DOHH2 (cell line): ENCODE measurements at regions not wholly inside any gene's neighbourhood (a gene's known extent, or its start where the extent isn't known, plus 50 kb on each side); places are given as distances from the start of the nearest gene placed in this dataset.

ENCODE experiments used
- H3F3A ChIP-seq: fragments of 200-600 bp; sonication (generic), shearing (Covaris generic); 2 replicates; pipeline ENCODE4 v1.6.0; 2016; ENCODE audit warnings: antibody characterized with exemption, mild to moderate bottlenecking; ENCODE audit not compliant: control insufficient read depth, insufficient read depth
- H3K27ac ChIP-seq: fragments of 200-600 bp; sonication (generic); 2 replicates; pipeline ENCODE4 v1.5.1; 2014; ENCODE audit warnings: low read depth, mild to moderate bottlenecking, low read length, moderate library complexity
- H3K27me3 ChIP-seq: fragments of 200-600 bp; sonication (generic); 2 replicates; pipeline ENCODE4 v1.6.1; 2014; ENCODE audit warnings: mild to moderate bottlenecking, low read length, mixed read lengths; ENCODE audit not compliant: control insufficient read depth
- H3K36me3 ChIP-seq: fragments of 200-600 bp; sonication (generic); 2 replicates; pipeline ENCODE4 v1.6.1; 2014; ENCODE audit warnings: mild to moderate bottlenecking, low read length, moderate library complexity, mixed read lengths; ENCODE audit not compliant: control insufficient read depth
- H3K4me1 ChIP-seq: fragments of 200-600 bp; sonication (generic); 2 replicates; pipeline ENCODE4 v1.6.1; 2014; ENCODE audit warnings: mild to moderate bottlenecking, low read length, mixed read lengths; ENCODE audit not compliant: control insufficient read depth
- H3K4me2 ChIP-seq: fragments of 200-600 bp; sonication (generic); 2 replicates; pipeline ENCODE4 v1.6.0; 2014; ENCODE audit warnings: mild to moderate bottlenecking, low read length, moderate library complexity
- H3K4me3 ChIP-seq: fragments of 200-600 bp; sonication (generic); 2 replicates; pipeline ENCODE4 v1.5.1; 2014; ENCODE audit warnings: mild to moderate bottlenecking, low read length, mixed read lengths
- H3K79me2 ChIP-seq: fragments of 200-600 bp; sonication (generic); 2 replicates; pipeline ENCODE4 v1.6.1; 2014; ENCODE audit warnings: mild to moderate bottlenecking, low read length, mixed read lengths; ENCODE audit not compliant: control insufficient read depth
- H3K9me2 ChIP-seq: fragments of 200-600 bp; sonication (generic); replicated peaks from 2 replicates; pipeline ENCODE4 v1.6.1; 2014; ENCODE audit warnings: mild to moderate bottlenecking, low read length, mixed read lengths; ENCODE audit not compliant: control insufficient read depth
- H3K9me3 ChIP-seq: fragments of 200-600 bp; sonication (generic); 2 replicates; pipeline ENCODE4 v1.6.1; 2014; ENCODE audit warnings: antibody characterized with exemption, low read length, mixed read lengths; ENCODE audit not compliant: control insufficient read depth, insufficient read depth
- H4K20me1 ChIP-seq: fragments of 200-600 bp; sonication (generic); 2 replicates; pipeline ENCODE4 v1.6.0; 2014; ENCODE audit warnings: low read depth, mild to moderate bottlenecking, antibody characterized with exemption, low read length, moderate library complexity; ENCODE audit not compliant: control insufficient read depth, insufficient read depth
- EZH2phosphoT487 ChIP-seq: fragments of 200-600 bp; sonication (generic); IDR thresholded peaks from 2 replicates; pipeline ENCODE4 v1.6.1; 2017; ENCODE audit warnings: borderline replicate concordance, mild to moderate bottlenecking, antibody characterized with exemption, low read length, moderate library complexity, mixed read lengths
- TF ChIP-seq, protein P1 (sequence below): fragments of 200-600 bp; sonication (generic); IDR thresholded peaks from one replicate; pipeline ENCODE4 v1.5.1; 2014; ENCODE audit warnings: antibody characterized with exemption, mild to moderate bottlenecking, low read depth, low read length; ENCODE audit not compliant: poor library complexity, severe bottlenecking

DNA sequence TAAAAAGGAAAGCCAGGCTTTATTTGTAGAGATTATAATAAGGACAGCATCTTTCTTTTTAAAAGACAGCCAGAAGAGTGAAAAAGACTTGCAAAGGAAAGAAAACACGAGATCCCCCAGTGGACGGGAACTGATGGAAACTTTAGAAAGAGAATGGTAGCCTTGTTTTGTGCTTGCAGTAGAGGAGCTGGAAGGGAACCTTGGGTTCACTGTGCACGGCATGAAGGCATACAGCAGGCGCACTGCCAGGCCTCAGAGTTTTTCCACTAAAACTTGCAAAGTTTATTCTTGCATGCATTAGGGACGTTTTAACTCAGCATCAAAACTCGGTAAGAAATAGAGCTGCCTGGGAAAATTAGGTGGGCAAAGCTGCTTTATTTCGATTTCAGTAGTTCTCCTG is 248.6 kb downstream of the IRX1 start:
- H4K20me1 ChIP-seq: no peaks in the 10 kb centered on the region
- H3K79me2 ChIP-seq: no peaks in the 10 kb centered on the region
- H3K4me3 ChIP-seq: no peak overlapping the region
- no peaks in the 10 kb centered on the region for H3K27me3 ChIP-seq
- no peaks in the 10 kb centered on the region for H3F3A ChIP-seq
- H3K9me2 ChIP-seq: no peaks in the 10 kb centered on the region
- H3K9me3 ChIP-seq: peaks cover 4% of the 10 kb centered on the region; the same call in 1 of the 2 replicates
- no peak overlapping the region for H3K27ac ChIP-seq
- H3K4me1 ChIP-seq: no peaks in the 10 kb centered on the region
- no peaks in the 10 kb centered on the region for H3K36me3 ChIP-seq
- no peak for TF ChIP-seq EZH2phosphoT487
- TF ChIP-seq, protein P1, sequence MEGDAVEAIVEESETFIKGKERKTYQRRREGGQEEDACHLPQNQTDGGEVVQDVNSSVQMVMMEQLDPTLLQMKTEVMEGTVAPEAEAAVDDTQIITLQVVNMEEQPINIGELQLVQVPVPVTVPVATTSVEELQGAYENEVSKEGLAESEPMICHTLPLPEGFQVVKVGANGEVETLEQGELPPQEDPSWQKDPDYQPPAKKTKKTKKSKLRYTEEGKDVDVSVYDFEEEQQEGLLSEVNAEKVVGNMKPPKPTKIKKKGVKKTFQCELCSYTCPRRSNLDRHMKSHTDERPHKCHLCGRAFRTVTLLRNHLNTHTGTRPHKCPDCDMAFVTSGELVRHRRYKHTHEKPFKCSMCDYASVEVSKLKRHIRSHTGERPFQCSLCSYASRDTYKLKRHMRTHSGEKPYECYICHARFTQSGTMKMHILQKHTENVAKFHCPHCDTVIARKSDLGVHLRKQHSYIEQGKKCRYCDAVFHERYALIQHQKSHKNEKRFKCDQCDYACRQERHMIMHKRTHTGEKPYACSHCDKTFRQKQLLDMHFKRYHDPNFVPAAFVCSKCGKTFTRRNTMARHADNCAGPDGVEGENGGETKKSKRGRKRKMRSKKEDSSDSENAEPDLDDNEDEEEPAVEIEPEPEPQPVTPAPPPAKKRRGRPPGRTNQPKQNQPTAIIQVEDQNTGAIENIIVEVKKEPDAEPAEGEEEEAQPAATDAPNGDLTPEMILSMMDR: no peak
- no peak overlapping the region for H3K4me2 ChIP-seq

DNA sequence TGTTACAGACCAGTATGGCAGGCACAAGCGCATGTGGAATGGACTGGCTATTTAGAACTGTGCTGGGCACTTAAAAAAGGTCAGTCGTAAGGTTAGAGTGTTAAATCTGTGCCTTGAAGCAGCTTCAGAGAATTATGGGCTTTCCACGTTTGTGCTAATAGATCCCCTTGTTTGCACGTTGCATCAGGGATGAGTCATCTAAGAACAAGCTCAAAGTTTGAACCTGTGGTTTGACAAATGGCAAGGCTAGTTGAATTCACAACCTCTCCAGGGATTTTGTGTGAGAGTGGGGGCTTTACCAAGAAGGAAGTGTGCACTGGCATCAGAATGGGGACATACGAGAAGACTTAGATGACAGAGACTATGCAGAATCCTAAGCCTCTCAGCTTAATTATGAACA is 249.6 kb downstream of the IRX1 start:
- Histone ChIP-seq H3K9me2 (no peaks in the 10 kb centered on the region), H3K4me3 (no peak overlapping the region), H3K4me2 (no peak overlapping the region)

DNA sequence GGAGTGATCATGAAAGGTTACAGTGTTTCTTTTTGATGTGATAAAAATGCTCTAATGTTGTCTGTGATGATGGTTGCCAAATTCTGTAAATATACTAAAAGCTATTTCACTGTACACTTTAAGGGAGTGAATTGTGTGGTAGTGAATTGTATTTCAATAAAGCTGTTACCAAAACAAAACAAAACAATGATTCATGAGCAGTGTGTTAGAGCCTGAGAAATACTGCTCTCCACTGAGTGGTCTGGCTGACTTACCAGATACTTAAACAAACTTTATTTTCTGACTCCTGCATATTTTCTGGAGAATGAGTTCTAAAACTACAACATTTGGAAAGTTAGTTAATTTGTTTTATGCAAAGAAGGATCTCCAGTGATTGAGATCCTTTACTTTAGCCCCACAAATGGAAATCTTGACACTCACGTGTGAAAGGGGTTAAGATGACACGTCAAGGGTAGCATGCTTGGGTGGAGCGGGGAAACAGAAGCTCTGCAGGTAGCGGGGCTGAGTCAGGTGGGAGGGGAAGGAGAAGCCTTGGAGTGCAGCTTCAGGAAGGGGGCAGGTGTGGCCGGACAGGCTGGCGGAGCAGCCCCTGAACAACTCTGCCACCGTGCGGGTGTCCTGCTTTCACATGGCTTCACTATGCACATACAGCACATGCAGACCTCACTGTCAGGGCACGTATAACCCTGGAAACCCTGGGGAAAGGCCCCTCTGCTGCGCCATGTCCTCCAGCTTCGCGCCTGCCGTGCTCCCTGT is 256.7 kb downstream of the IRX1 start:
- H3F3A ChIP-seq: no peaks in the 10 kb centered on the region

More for the DNA sequence above, 249.6 kb downstream of the IRX1 start:
- Histone ChIP-seq H3K4me1 (no peaks in the 10 kb centered on the region), H3F3A (no peaks in the 10 kb centered on the region), H4K20me1 (no peaks in the 10 kb centered on the region), H3K9me3 (peaks cover 4% of the 10 kb centered on the region; the same call in 1 of the 2 replicates), H3K27ac (no peak overlapping the region), H3K27me3 (no peaks in the 10 kb centered on the region), H3K36me3 (no peaks in the 10 kb centered on the region), H3K79me2 (no peaks in the 10 kb centered on the region)
- TF ChIP-seq EZH2phosphoT487: no peak
- TF ChIP-seq, protein P1: no peak

More for the DNA sequence above, 256.7 kb downstream of the IRX1 start:
- no peaks in the 10 kb centered on the region for H3K36me3 ChIP-seq
- H3K79me2 ChIP-seq: no peaks in the 10 kb centered on the region
- H3K9me2 ChIP-seq: no peaks in the 10 kb centered on the region
- no peaks in the 10 kb centered on the region for H4K20me1 ChIP-seq
- H3K4me1 ChIP-seq: no peaks in the 10 kb centered on the region
- no peaks in the 10 kb centered on the region for H3K27me3 ChIP-seq
- H3K9me3 ChIP-seq: no peaks in the 10 kb centered on the region
- no peak overlapping the region for H3K4me3 ChIP-seq
- no peak overlapping the region for H3K4me2 ChIP-seq
- no peak for TF ChIP-seq EZH2phosphoT487
- TF ChIP-seq, protein P1: no peak
- no peak overlapping the region for H3K27ac ChIP-seq
